DOHH2 (cell line): ENCODE measurements at regions not wholly inside any gene's neighbourhood (a gene's known extent, or its start where the extent isn't known, plus 50 kb on each side); places are given as distances from the start of the nearest gene placed in this dataset.

Experiments
- EZH2phosphoT487 ChIP-seq: fragments of 200-600 bp; sonication (generic); IDR thresholded peaks from 2 replicates; pipeline ENCODE4 v1.6.1; 2017; ENCODE audit warnings: borderline replicate concordance, mild to moderate bottlenecking, antibody characterized with exemption, low read length, moderate library complexity, mixed read lengths
- TF ChIP-seq, protein P1 (sequence below): fragments of 200-600 bp; sonication (generic); IDR thresholded peaks from one replicate; pipeline ENCODE4 v1.5.1; 2014; ENCODE audit warnings: antibody characterized with exemption, mild to moderate bottlenecking, low read depth, low read length; ENCODE audit not compliant: poor library complexity, severe bottlenecking

DNA sequence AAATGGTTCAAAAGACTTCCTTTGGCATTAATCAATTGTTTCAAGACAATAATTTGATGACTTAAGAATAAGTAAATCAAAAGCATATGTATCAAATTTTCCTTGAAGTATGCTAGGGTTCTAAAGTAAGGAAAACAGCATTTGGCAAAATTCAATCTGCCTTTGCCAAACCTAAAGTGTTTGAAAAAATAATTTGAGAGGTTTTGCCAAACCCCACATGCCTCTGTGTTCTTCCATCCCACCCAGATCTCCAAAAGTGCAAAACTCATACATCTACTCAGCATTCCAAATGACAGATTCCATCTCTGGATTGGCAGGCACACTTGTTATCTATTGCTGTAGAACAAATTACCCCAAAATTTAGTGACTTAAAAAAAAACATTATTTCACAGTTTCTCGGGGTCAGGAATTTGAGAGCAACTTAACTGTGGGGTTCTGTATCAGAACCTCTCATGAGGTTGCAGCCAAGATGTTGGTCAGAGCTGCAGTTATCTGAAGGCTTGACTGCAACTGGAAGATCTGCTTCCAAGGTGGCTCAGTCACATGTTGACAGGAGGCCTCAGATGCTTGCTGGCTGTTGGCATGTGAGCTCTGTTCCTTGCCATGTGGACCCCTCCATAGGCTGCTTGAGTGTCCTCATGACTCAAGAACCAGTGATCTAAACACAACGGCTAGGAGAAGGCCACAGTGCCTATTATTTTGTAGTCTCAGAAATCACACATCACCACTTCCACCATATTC is 100.6 kb upstream of the ARHGAP42 start:
- TF ChIP-seq, protein P1, sequence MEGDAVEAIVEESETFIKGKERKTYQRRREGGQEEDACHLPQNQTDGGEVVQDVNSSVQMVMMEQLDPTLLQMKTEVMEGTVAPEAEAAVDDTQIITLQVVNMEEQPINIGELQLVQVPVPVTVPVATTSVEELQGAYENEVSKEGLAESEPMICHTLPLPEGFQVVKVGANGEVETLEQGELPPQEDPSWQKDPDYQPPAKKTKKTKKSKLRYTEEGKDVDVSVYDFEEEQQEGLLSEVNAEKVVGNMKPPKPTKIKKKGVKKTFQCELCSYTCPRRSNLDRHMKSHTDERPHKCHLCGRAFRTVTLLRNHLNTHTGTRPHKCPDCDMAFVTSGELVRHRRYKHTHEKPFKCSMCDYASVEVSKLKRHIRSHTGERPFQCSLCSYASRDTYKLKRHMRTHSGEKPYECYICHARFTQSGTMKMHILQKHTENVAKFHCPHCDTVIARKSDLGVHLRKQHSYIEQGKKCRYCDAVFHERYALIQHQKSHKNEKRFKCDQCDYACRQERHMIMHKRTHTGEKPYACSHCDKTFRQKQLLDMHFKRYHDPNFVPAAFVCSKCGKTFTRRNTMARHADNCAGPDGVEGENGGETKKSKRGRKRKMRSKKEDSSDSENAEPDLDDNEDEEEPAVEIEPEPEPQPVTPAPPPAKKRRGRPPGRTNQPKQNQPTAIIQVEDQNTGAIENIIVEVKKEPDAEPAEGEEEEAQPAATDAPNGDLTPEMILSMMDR: no peak
- no peak for TF ChIP-seq EZH2phosphoT487
